Endothelial cell (in vitro differentiated cells): ENCODE measurements at regions not wholly inside any gene's neighbourhood (a gene's known extent, or its start where the extent isn't known, plus 50 kb on each side); places are given as distances from the start of the nearest gene placed in this dataset.

Source experiments
- DNase-seq: peaks from one replicate; pipeline ENCODE4 v3.0.0; 2021; ENCODE audit warnings: low spot score
- H3K27ac Mint-ChIP-seq: one replicate; pipeline ENCODE4 v1.8.0; 2021; ENCODE audit warnings: mixed read lengths, inconsistent platforms; ENCODE audit not compliant: unreplicated experiment
- H3K27me3 Mint-ChIP-seq: one replicate; pipeline ENCODE4 v1.8.0; 2021; ENCODE audit warnings: mild to moderate bottlenecking, moderate library complexity, mixed read lengths, inconsistent platforms; ENCODE audit not compliant: unreplicated experiment
- H3K36me3 Mint-ChIP-seq: one replicate; pipeline ENCODE4 v1.8.0; 2021; ENCODE audit warnings: mild to moderate bottlenecking, low read depth, mixed read lengths, inconsistent platforms; ENCODE audit not compliant: unreplicated experiment
- H3K4me1 Mint-ChIP-seq: one replicate; pipeline ENCODE4 v1.8.0; 2021; ENCODE audit warnings: mild to moderate bottlenecking, mixed read lengths, inconsistent platforms; ENCODE audit not compliant: unreplicated experiment
- H3K4me3 Mint-ChIP-seq: one replicate; pipeline ENCODE4 v1.8.0; 2021; ENCODE audit warnings: mild to moderate bottlenecking, mixed read lengths, inconsistent platforms; ENCODE audit not compliant: unreplicated experiment
- H3K9me3 Mint-ChIP-seq: one replicate; pipeline ENCODE4 v1.8.0; 2021; ENCODE audit warnings: mixed read lengths, inconsistent platforms; ENCODE audit not compliant: unreplicated experiment
- CTCF ChIP-seq: fragments of 200-600 bp; sonication (generic); IDR thresholded peaks from one replicate; pipeline ENCODE4 v1.5.0; 2021; ENCODE audit warnings: antibody characterized with exemption; ENCODE audit not compliant: unreplicated experiment

GRCh38 chr15:95715906-95716656 lies 614.4 kb upstream of the NR2F2 start:
- no peak for DNase-seq
- H3K4me3 Mint-ChIP-seq = no peak overlapping the region
- H3K27ac Mint-ChIP-seq = no peak overlapping the region
- TF ChIP-seq CTCF = no peak
- H3K4me1 Mint-ChIP-seq = no peaks in the 10 kb centered on the region
- H3K36me3 Mint-ChIP-seq = no peaks in the 10 kb centered on the region
- peaks cover 1% of the 10 kb centered on the region for H3K27me3 Mint-ChIP-seq
- H3K9me3 Mint-ChIP-seq = no peaks in the 10 kb centered on the region

- no peak for DNase-seq
- H3K4me1 Mint-ChIP-seq = no peaks in the 10 kb centered on the region
- H3K27ac Mint-ChIP-seq = no peak overlapping the region
- H3K27me3 Mint-ChIP-seq = peaks cover under 1% of the 10 kb centered on the region
- no peaks in the 10 kb centered on the region for H3K36me3 Mint-ChIP-seq
- no peak overlapping the region for H3K4me3 Mint-ChIP-seq
- H3K9me3 Mint-ChIP-seq = no peaks in the 10 kb centered on the region
- TF ChIP-seq CTCF = no peak
Measured at GRCh38 chr15:95716708-95717107, 613.8 kb upstream of the NR2F2 start.

- no peak for DNase-seq
- Mint-ChIP-seq H3K27me3 (peaks cover 1% of the 10 kb centered on the region), H3K4me3 (no peak overlapping the region), H3K4me1 (no peaks in the 10 kb centered on the region), H3K36me3 (no peaks in the 10 kb centered on the region), H3K27ac (no peak overlapping the region), H3K9me3 (no peaks in the 10 kb centered on the region)
- TF ChIP-seq CTCF = no peak
Measured at GRCh38 chr15:95718441-95718840, 612.1 kb upstream of the NR2F2 start.

- DNase-seq = no peak
- Mint-ChIP-seq H3K4me3 (no peak overlapping the region), H3K4me1 (no peaks in the 10 kb centered on the region), H3K27me3 (peaks cover 1% of the 10 kb centered on the region), H3K27ac (no peak overlapping the region), H3K9me3 (no peaks in the 10 kb centered on the region), H3K36me3 (no peaks in the 10 kb centered on the region)
- no peak for TF ChIP-seq CTCF
Measured at GRCh38 chr15:95724908-95725633, 605.4 kb upstream of the NR2F2 start.

- Mint-ChIP-seq H3K36me3 (no peaks in the 10 kb centered on the region), H3K4me1 (no peaks in the 10 kb centered on the region), H3K4me3 (no peak overlapping the region), H3K27ac (no peak overlapping the region), H3K9me3 (no peaks in the 10 kb centered on the region), H3K27me3 (peaks cover 1% of the 10 kb centered on the region)
- no peak for TF ChIP-seq CTCF
- no peak for DNase-seq
Measured at GRCh38 chr15:95726891-95727290, 603.6 kb upstream of the NR2F2 start.
